ENCODE measurements at regions not wholly inside any gene's neighbourhood (a gene's known extent, or its start where the extent isn't known, plus 50 kb on each side); places are given as distances from the start of the nearest gene placed in this dataset.

DNA sequence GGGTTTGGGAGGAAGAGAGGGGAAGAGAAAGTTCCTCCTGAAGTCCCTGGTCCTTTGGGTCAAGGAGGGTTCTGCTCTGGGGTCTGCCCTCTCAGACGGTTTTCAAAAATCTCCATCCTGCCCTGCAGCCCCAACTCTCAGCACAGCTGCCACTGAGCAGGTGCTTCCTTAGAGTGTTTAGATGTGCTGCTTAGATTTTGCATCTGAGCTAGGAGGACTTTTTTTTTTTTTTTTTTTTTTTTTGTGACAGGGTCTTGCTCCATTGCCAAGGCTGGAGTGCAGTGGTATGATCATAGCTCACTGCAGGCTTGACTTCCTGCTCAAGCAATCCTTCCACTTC lies 324.9 kb upstream of the POU3F1 start:
- no peaks in the 10 kb centered on the region for H3K36me3 ChIP-seq (ENCODE audit: control insufficient read depth, insufficient read depth, low read length)
- TF ChIP-seq, protein P1, sequence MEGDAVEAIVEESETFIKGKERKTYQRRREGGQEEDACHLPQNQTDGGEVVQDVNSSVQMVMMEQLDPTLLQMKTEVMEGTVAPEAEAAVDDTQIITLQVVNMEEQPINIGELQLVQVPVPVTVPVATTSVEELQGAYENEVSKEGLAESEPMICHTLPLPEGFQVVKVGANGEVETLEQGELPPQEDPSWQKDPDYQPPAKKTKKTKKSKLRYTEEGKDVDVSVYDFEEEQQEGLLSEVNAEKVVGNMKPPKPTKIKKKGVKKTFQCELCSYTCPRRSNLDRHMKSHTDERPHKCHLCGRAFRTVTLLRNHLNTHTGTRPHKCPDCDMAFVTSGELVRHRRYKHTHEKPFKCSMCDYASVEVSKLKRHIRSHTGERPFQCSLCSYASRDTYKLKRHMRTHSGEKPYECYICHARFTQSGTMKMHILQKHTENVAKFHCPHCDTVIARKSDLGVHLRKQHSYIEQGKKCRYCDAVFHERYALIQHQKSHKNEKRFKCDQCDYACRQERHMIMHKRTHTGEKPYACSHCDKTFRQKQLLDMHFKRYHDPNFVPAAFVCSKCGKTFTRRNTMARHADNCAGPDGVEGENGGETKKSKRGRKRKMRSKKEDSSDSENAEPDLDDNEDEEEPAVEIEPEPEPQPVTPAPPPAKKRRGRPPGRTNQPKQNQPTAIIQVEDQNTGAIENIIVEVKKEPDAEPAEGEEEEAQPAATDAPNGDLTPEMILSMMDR (conservative IDR thresholded peaks at IDR 0.05 in 1 of 2, IDR thresholded peaks at IDR 0.05 in 1 of 2; ENCODE audit: low read depth in 1 of 2, low read length in 2 of 2): no peak
- TF ChIP-seq EZH2 (IDR thresholded peaks at IDR 0.05; ENCODE audit: low read length, missing control alignments): no peak
- no peak overlapping the region for H3K4me2 ChIP-seq (ENCODE audit: extremely low read depth, insufficient read depth, low read length)
- no peaks in the 10 kb centered on the region for H3K27me3 ChIP-seq (ENCODE audit: control insufficient read depth, insufficient read depth, low read length)
- no peaks in the 10 kb centered on the region for H3K79me2 ChIP-seq (ENCODE audit: control insufficient read depth, insufficient read depth, low read length)
- H2AFZ ChIP-seq (ENCODE audit: low read length): no peak overlapping the region
- H3K4me3 ChIP-seq (replicated peaks in 1 of 4; ENCODE audit: control extremely low read depth in 1 of 4, insufficient read depth in 1 of 4, low read depth in 3 of 4, low read length in 4 of 4): no peak overlapping the region
- H3K4me1 ChIP-seq (ENCODE audit: control insufficient read depth, extremely low read depth, insufficient read depth, low read length): no peaks in the 10 kb centered on the region
- DNase-seq (ENCODE audit: low read depth in 2 of 2): peak in 1 of 2 donors; percentile 8
- no peaks in the 10 kb centered on the region for H4K20me1 ChIP-seq (ENCODE audit: control insufficient read depth, extremely low read depth, insufficient read depth, low read length)
- no peak overlapping the region for H3K9ac ChIP-seq (ENCODE audit: insufficient read depth, low read length)
- H3K27ac ChIP-seq (ENCODE audit: insufficient read depth, low read length): no peak overlapping the region
- no peaks in the 10 kb centered on the region for H3K9me3 ChIP-seq (ENCODE audit: control insufficient read depth, insufficient read depth, low read depth, low read length)

DNA sequence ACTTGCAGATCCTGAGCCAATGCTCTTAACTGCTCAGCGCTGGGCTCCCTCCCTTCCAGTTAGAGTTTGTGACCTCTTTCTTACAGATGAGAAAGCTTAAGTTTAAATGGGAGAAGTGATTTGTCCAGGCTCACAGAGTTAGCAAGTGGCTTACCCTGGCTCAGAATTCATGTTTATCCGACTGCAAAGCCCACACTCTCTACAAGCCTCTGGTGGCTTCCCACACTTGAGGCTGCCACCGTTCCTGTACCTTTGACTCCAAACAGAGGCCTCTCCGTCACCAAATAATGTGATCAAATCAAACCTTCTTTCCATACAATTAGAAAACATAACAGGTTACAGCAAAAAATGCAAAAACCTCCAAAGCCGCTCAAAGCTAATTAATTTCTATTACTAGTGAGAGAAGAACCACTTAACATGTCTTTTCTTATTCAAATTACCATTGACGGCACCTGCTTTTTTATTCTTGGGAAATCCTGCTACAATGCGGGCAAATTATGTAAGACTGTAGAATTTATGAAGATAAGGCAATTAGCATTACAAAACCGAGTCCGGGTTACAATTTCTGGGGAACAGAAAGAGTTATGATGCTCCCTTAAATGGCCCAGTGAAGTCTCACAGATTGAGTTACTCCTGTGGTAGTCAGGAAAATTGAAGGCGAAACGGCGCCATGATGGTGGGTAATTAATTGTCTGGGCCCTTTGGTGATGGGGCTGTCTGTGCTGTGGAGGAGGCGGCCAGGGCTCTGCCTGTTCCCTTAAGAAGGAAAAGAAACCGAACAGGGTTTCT lies 324.3 kb upstream of the POU3F1 start:
- Histone ChIP-seq H3K4me1 (ENCODE audit: control insufficient read depth, extremely low read depth, insufficient read depth, low read length) (no peaks in the 10 kb centered on the region), H3K27me3 (ENCODE audit: control insufficient read depth, insufficient read depth, low read length) (no peaks in the 10 kb centered on the region), H3K4me2 (ENCODE audit: extremely low read depth, insufficient read depth, low read length) (no peak overlapping the region), H3K9me3 (ENCODE audit: control insufficient read depth, insufficient read depth, low read depth, low read length) (no peaks in the 10 kb centered on the region), H3K9ac (ENCODE audit: insufficient read depth, low read length) (no peak overlapping the region), H3K79me2 (ENCODE audit: control insufficient read depth, insufficient read depth, low read length) (no peaks in the 10 kb centered on the region), H4K20me1 (ENCODE audit: control insufficient read depth, extremely low read depth, insufficient read depth, low read length) (no peaks in the 10 kb centered on the region), H3K4me3 (replicated peaks in 1 of 4; ENCODE audit: control extremely low read depth in 1 of 4, insufficient read depth in 1 of 4, low read depth in 3 of 4, low read length in 4 of 4) (no peak overlapping the region), H3K36me3 (ENCODE audit: control insufficient read depth, insufficient read depth, low read length) (no peaks in the 10 kb centered on the region), H3K27ac (ENCODE audit: insufficient read depth, low read length) (no peak overlapping the region), H2AFZ (ENCODE audit: low read length) (no peak overlapping the region)
- DNase-seq (ENCODE audit: low read depth in 2 of 2): no peak
- no peak for TF ChIP-seq EZH2 (IDR thresholded peaks at IDR 0.05; ENCODE audit: low read length, missing control alignments)
- TF ChIP-seq, protein P1 (conservative IDR thresholded peaks at IDR 0.05 in 1 of 2, IDR thresholded peaks at IDR 0.05 in 1 of 2; ENCODE audit: low read depth in 1 of 2, low read length in 2 of 2): no peak

DNA sequence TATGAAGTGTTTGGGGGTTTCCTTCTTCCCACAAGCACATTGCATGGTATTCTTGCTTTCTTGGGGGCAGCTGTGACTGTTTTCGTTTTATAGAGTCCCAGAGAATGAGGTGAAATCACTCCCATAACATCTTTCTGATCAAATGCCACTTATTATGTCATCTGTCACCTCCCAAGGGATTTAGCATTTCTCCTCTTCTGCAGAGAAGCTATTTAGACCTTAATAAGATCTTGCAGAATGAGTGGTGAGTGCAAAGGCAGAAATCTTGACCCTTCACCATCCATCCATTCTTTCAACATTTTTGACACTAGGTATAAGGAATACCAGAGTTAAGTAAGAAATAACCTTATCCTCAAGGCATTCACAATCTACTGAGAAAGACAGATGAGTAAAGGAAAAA lies 318.6 kb upstream of the POU3F1 start:
- Histone ChIP-seq H2AFZ (ENCODE audit: low read length) (no peak overlapping the region), H3K4me2 (ENCODE audit: extremely low read depth, insufficient read depth, low read length) (no peak overlapping the region), H3K79me2 (ENCODE audit: control insufficient read depth, insufficient read depth, low read length) (no peaks in the 10 kb centered on the region), H3K27me3 (ENCODE audit: control insufficient read depth, insufficient read depth, low read length) (no peaks in the 10 kb centered on the region), H3K36me3 (ENCODE audit: control insufficient read depth, insufficient read depth, low read length) (no peaks in the 10 kb centered on the region), H4K20me1 (ENCODE audit: control insufficient read depth, extremely low read depth, insufficient read depth, low read length) (no peaks in the 10 kb centered on the region), H3K27ac (ENCODE audit: insufficient read depth, low read length) (no peak overlapping the region), H3K9me3 (ENCODE audit: control insufficient read depth, insufficient read depth, low read depth, low read length) (no peaks in the 10 kb centered on the region), H3K4me1 (ENCODE audit: control insufficient read depth, extremely low read depth, insufficient read depth, low read length) (no peaks in the 10 kb centered on the region), H3K9ac (ENCODE audit: insufficient read depth, low read length) (no peak overlapping the region), H3K4me3 (replicated peaks in 1 of 4; ENCODE audit: control extremely low read depth in 1 of 4, insufficient read depth in 1 of 4, low read depth in 3 of 4, low read length in 4 of 4) (no peak overlapping the region)
- no peak for DNase-seq (ENCODE audit: low read depth in 2 of 2)
- no peak for TF ChIP-seq EZH2 (IDR thresholded peaks at IDR 0.05; ENCODE audit: low read length, missing control alignments)
- TF ChIP-seq, protein P1 (conservative IDR thresholded peaks at IDR 0.05 in 1 of 2, IDR thresholded peaks at IDR 0.05 in 1 of 2; ENCODE audit: low read depth in 1 of 2, low read length in 2 of 2): no peak

Measured in fibroblast of lung (primary cell).